Transverse colon (tissue), 4 donors: ENCODE measurements at regions not wholly inside any gene's neighbourhood (a gene's known extent, or its start where the extent isn't known, plus 50 kb on each side); places are given as distances from the start of the nearest gene placed in this dataset.

Source experiments
- DNase-seq: peaks from one replicate; pipeline ENCODE4 v3.0.0-alpha.2; 2019
- H3K27ac ChIP-seq, 4 donors: fragments of 200-600 bp; sonication (generic); 2 replicates each; pipeline ENCODE4 v1.5.1; 2016 to 2018; ENCODE audit warnings: inconsistent platforms in 4 of 4
- H3K27me3 ChIP-seq: fragments of 200-600 bp; sonication (generic); 2 replicates; pipeline ENCODE4 v1.5.1; 2017; ENCODE audit warnings: inconsistent platforms
- H3K36me3 ChIP-seq, 4 donors: fragments of 200-600 bp; sonication (generic); 2 replicates each; pipeline ENCODE4 v1.5.1; 2017 to 2019; ENCODE audit warnings: inconsistent platforms in 4 of 4
- H3K4me1 ChIP-seq, 4 donors: fragments of 200-600 bp; sonication (generic); 2 replicates each; pipeline ENCODE4 v1.5.1; 2017 to 2020; ENCODE audit warnings: inconsistent platforms in 4 of 4
- H3K4me3 ChIP-seq, 4 donors: fragments of 200-600 bp; sonication (generic); 1 replicate in 1 of 4; 2 replicates in 3 of 4; pipeline versions ENCODE4 v1.5.1 to v1.6.1; 2017 to 2019; ENCODE audit warnings: inconsistent platforms in 4 of 4
- H3K9me3 ChIP-seq, 2 donors: fragments of 200-600 bp; sonication (generic); 2 replicates each; pipeline ENCODE4 v1.5.1; 2017 to 2019; ENCODE audit warnings: inconsistent platforms in 2 of 2
- CTCF ChIP-seq, 5 experiments: fragments of 200-600 bp in 3 of 5; fragments of 450-650 bp in 2 of 5; sonication (generic) in 3 of 5; IDR thresholded peaks; 1 replicate in 2 of 5; 2 replicates in 3 of 5; pipeline ENCODE4 v1.5.1; 2016 to 2017; ENCODE audit warnings: antibody characterized with exemption in 5 of 5, inconsistent platforms in 3 of 5, mild to moderate bottlenecking in 2 of 5, moderate library complexity in 1 of 5
- EP300 ChIP-seq: sonication (generic); formaldehyde crosslinking; IDR thresholded peaks from one replicate; pipeline ENCODE4 v1.6.1; 2017; ENCODE audit warnings: antibody characterized with exemption, low read depth
- POLR2A ChIP-seq: fragments of 450-650 bp; IDR thresholded peaks from one replicate; pipeline ENCODE4 v1.6.1; 2016; ENCODE audit warnings: antibody characterized with exemption, mild to moderate bottlenecking, moderate library complexity
- POLR2AphosphoS5 ChIP-seq, 3 donors: sonication (generic); formaldehyde crosslinking; IDR thresholded peaks; one replicate each; pipeline ENCODE4 v1.6.1; 2016; ENCODE audit warnings: antibody characterized with exemption in 3 of 3
- WGBS, 2 donors: methylation state at CpG; one replicate each; pipeline ENCODE4 v1.1.5; 2018; ENCODE audit warnings: low coverage in 1 of 2; 5-methylcytosine and 5-hydroxymethylcytosine counted together
- in situ Hi-C, 4 donors: fragments of 200-750 bp; cut with MboI; loops; one replicate each; pipeline versions ENCODE4 v1.15.0 to v1.15.1; 2017; ENCODE audit warnings: low sequenced_read_pairs in 3 of 4, low pct_ligation_motif_present in 1 of 4, low pct_unique_long_range_greater_than_20kb in 1 of 4
- intact Hi-C: fragments of 100-400 bp; cut with DNase I; formaldehyde crosslinking; loops from one replicate; pipeline ENCODE4 v1.15.1; 2023; ENCODE audit warnings: low total_unique reads

DNA sequence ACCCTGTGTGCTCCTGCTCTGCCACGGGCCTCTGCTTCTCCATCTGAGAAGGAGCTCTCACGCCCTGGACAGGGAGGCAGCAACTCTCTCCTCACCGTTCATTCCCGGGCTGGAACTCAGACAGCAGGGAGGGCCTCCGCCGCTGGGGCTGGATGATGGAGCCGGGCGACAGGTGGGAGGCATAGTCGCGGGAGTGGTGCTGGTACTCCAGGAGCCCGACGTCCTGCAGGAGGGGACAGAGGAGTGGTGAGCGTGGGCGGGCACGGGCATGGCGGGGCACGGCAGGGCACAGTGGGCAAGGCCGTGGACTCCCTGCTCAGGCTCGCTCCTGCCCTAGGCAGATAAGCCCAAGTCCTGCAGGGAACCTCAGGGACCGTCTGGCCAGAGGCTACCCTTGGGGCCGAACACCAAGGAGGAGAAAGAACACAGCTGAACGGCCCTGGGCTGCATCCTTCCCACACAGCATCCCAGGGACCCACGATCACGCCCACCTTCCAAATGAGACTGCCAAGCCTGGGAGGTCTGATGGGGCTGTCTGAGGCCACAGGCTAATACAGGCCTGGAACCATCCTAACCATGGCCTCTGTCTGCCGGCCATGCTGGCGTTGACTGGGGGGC, 81.0 kb downstream of the NCOR2 start:
- peaks cover 7 to 26% (median 8%) of the 10 kb centered on the region in 4 donors for H3K4me1 ChIP-seq
- H3K27ac ChIP-seq, result no peak overlapping the region
- H3K4me3 ChIP-seq, result no peak overlapping the region
- H3K9me3 ChIP-seq, result no peaks in the 10 kb centered on the region
- WGBS, 2 donors, result 90% methylated on average over 24 of the region's 26 CpGs; no CpG with 5 or more reads in 1 of the 2 donors
- H3K27me3 ChIP-seq, result no peaks in the 10 kb centered on the region
- TF ChIP-seq CTCF (IDR thresholded peaks at IDR 0.05), result no peak
- TF ChIP-seq POLR2A, result no peak
- no peak for TF ChIP-seq POLR2AphosphoS5 (IDR thresholded peaks at IDR 0.05)
- no peak for TF ChIP-seq EP300
- in situ Hi-C loops (no loop called here), intact Hi-C loops (no loop called here)
- H3K36me3 ChIP-seq, result no peaks in the 10 kb centered on the region
- DNase-seq, result no peak

DNA sequence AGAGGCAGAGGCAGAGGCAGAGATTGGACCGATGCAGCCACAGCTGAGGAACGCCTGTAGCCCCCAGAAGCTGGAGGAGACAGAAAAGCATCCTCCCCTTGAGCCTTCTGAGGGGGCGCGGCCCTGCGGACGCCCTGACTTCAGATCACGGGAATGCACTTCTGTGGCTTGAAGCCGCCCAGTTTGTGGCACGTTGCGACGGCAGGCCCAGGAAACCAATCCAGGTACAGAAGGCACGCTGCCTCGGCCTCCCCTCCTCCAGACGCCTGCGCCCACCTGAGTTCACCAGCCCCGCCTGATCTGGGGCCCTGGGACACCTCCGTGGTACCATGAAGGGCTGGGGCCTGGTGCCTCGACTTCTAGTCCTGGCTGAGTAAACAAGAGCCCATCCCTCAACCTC, 82.0 kb downstream of the NCOR2 start:
- no peak overlapping the region for H3K4me3 ChIP-seq
- 89% methylated on average over 15 of the region's 18 CpGs; no CpG with 5 or more reads in 1 of the 2 donors for WGBS, 2 donors
- TF ChIP-seq EP300 (no peak), POLR2AphosphoS5 (IDR thresholded peaks at IDR 0.05) (no peak), POLR2A (no peak), CTCF (IDR thresholded peaks at IDR 0.05) (no peak)
- no peak overlapping the region for H3K27ac ChIP-seq
- H3K36me3 ChIP-seq, result no peaks in the 10 kb centered on the region
- no peak for DNase-seq
- in situ Hi-C loops, result no loop called here
- peaks cover 9 to 26% (median 11%) of the 10 kb centered on the region in 4 donors for H3K4me1 ChIP-seq
- intact Hi-C loops, result no loop called here
- H3K9me3 ChIP-seq, result no peaks in the 10 kb centered on the region
- H3K27me3 ChIP-seq, result no peaks in the 10 kb centered on the region

DNA sequence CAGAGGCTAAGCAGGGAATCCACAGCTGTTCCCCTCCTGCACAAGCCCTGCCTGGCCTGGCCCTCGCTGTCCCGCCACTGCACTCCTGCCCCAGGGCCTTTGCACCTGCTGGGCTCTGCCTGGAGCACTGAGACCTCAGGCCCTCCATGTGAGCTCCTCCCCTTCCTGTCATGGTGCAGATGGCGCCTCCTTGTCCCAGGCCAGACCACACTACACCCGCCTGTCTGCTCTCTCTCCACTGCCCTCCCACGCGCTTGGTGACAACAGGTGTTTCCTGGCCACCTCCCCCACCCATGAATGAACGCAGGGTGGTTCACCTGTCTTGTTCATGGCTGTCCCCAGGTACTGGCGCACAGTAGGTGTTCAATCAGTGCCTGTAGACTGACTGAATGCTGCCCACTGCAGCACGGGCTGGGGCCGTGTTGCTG, 82.9 kb downstream of the NCOR2 start:
- Histone ChIP-seq H3K27ac (no peak overlapping the region), H3K36me3 (no peaks in the 10 kb centered on the region), H3K27me3 (no peaks in the 10 kb centered on the region), H3K4me1 (peaks cover 15 to 34% (median 18%) of the 10 kb centered on the region in 4 donors), H3K4me3 (no peak overlapping the region), H3K9me3 (no peaks in the 10 kb centered on the region)
- in situ Hi-C loops (no loop called here), intact Hi-C loops (no loop called here)
- no peak for DNase-seq
- WGBS, 2 donors, result 40 to 81% methylated on average over 1 to 10 of the region's 10 CpGs
- TF ChIP-seq POLR2A, result no peak
- no peak for TF ChIP-seq EP300
- no peak for TF ChIP-seq CTCF (IDR thresholded peaks at IDR 0.05)
- TF ChIP-seq POLR2AphosphoS5 (IDR thresholded peaks at IDR 0.05), result no peak

DNA sequence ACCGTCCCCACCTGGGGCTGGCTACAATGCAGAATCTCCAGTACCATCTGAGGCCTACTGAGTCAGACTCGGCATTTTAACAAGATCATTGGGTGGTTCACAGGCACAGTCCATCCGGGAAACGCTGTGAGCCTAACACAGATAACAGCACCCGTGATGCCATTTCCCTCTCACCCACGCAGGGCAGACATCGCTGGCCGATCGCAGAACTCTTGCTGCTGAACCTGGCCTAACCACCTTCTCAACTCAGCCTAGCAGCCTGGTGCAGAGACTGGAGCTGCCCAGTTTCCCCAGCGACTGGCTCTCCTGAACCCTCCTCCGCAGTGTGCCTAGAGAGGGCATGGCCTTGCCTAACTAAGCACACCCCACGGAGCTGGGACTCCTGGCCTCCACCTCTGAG, 83.3 kb downstream of the NCOR2 start:
- Histone ChIP-seq H3K27ac (no peak overlapping the region), H3K4me1 (peaks cover 15 to 34% (median 20%) of the 10 kb centered on the region in 4 donors), H3K36me3 (no peaks in the 10 kb centered on the region), H3K27me3 (no peaks in the 10 kb centered on the region), H3K9me3 (no peaks in the 10 kb centered on the region), H3K4me3 (no peak overlapping the region)
- TF ChIP-seq POLR2A, result no peak
- TF ChIP-seq POLR2AphosphoS5 (IDR thresholded peaks at IDR 0.05), result no peak
- TF ChIP-seq EP300, result no peak
- TF ChIP-seq CTCF (IDR thresholded peaks at IDR 0.05), result no peak
- DNase-seq, result no peak
- 90% methylated on average over 12 of the region's 12 CpGs; no CpG with 5 or more reads in 1 of the 2 donors for WGBS, 2 donors
- intact Hi-C loops (no loop called here), in situ Hi-C loops (no loop called here)
